GM19324 (cell line): ENCODE measurements at regions not wholly inside any gene's neighbourhood (a gene's known extent, or its start where the extent isn't known, plus 50 kb on each side); places are given as distances from the start of the nearest gene placed in this dataset.
"Not testable (repeated sequence)": the region's sequence is repeated elsewhere in the genome, so short reads cannot be mapped to it uniquely, and the experiment has no call there.

Source experiments
- ATAC-seq: cut with Tn5 transposase; IDR thresholded peaks from one replicate; pipeline ENCODE4 v1.9.1; 2021; ENCODE audit warnings: mild to moderate bottlenecking, moderate library complexity; ENCODE audit not compliant: unreplicated experiment, low FRiP score

DNA sequence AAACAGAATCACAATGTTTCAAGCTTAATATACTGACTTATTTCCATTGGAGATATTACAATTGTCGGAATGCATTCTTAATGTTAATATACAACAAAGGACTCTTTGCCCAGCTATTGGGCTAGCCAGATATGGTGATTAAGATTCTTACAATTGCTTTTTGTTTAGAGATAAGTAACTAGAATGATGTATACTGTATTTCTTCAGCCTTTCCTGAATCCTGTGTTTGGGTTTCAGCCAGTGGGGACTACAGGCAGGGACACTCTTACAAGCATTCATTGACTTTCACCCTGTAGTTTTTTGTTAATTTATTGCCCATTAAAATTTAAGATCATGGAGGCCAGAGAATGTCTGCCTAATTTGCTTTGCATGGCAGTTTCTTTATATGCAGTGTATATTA lies 254.1 kb upstream of the TMEFF2 start:
- no peak for ATAC-seq

GRCh38 chr2:192444286-192444838 lies 249.6 kb upstream of the TMEFF2 start:
- no peak for ATAC-seq

DNA sequence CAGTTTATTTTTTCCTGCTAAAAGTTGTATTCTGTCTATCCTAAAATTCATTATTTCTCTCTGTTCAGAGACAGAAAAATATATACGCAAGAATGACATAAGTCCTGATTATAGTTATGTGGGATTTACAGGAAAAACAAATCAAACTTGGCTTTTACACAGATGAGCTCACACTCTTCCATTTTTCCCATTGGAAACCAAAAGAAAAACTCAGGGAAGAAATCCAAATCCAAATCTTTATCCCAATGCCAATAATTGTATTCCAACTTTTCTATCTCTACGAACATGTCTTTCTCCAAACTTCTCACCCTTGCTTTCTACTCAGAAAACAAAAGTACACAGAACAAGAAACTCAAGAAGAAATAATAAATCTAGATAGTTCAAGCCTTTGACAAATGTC lies 249.1 kb upstream of the TMEFF2 start:
- no peak for ATAC-seq

DNA sequence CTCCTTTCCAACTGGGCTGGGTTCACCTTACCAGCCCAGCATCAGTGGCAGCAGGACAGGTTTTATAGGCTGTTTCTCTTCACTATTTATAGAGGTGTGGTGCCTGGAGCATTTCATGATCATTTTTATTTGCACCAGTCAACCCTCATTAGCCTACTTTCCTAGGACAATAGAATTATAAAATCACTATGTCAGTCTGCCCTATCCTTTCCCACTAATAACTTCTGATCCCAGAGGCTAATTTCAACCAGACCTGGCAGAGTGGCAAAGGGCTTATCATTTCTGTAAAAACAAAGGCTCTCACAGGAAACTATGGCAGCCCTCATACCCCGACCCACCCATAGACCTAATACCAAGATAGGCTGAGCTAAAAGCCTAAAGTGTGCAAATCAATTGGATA lies 243.5 kb upstream of the TMEFF2 start:
- ATAC-seq: no peak

DNA sequence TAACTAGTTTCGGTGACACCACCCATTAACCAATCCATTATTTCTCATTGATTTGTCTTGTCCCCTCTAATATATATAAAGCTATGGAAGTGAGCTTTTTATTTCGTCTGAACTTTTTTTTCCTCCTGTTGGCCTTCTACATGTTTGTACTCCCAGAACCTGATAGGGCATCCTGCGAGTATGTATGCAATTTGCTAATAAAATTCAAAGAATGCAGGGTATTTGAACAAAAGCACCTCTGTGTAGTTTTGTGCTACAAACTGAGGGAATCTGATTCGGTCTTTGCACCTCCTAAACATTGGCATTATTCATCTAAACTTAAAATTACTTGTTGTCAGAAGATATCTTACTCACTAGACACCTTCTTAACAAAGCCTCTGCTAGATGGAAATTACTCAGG lies 242.9 kb upstream of the TMEFF2 start:
- no peak for ATAC-seq

GRCh38 chr2:192424243-192424642 lies 229.5 kb upstream of the TMEFF2 start:
- ATAC-seq: no peak

DNA sequence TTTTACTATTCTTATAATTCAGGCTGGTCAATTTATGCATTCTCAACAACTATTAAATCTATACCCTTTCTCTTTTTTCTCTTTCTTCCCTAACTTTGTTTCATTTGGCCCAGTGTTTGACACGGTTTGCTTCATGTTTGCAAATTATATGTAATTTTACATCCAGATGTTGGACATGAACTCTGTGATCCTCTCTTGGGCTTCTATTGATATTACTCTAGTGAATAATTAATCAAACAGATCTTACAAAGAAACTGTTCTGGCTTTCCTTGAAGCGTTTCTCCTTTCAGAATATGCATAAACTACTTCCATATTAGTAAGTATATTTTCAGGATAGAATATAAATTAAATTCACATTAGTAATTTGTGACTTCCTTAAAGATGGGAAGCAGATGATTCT lies 225.1 kb upstream of the TMEFF2 start:
- no peak for ATAC-seq

DNA sequence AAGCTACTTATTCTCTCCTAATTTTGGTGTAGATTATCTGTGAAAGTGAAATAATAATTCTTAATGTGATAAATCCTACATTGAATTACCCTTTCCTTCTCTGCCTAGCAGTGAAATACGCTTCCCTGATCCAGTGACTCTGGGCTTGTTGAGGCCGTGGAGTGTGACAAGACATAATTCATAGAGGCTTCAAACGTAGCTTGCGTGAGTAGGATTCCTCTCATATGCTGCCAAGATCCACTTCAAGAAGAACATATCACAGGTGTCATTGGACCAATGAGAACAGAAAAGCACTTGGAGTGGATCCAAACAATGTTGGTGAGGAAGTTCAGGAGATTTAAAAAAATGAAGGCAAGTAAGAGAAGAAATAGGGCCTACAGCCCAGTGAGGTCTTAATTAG lies 221.3 kb upstream of the TMEFF2 start:
- ATAC-seq: no peak

DNA sequence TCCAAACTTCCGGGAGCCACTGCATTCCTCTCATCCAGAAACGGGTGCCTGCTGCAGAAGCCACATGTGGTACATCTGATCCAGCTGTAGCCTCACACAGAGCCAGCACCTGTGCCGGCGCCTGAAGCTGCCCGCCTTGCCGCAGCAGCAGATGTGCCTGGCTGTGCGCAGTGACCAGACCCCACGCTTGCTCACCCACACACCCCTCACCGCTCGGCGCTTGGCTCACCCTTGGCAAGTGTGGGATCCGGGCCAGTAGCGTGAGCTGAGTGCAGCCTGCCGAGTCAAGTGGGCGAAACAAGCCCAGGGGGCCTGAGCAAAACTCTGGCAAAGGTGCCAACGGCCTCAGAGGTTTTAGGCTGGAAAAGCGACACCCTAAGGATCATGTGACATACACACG lies 220.1 kb upstream of the TMEFF2 start:
- ATAC-seq: no peak

DNA sequence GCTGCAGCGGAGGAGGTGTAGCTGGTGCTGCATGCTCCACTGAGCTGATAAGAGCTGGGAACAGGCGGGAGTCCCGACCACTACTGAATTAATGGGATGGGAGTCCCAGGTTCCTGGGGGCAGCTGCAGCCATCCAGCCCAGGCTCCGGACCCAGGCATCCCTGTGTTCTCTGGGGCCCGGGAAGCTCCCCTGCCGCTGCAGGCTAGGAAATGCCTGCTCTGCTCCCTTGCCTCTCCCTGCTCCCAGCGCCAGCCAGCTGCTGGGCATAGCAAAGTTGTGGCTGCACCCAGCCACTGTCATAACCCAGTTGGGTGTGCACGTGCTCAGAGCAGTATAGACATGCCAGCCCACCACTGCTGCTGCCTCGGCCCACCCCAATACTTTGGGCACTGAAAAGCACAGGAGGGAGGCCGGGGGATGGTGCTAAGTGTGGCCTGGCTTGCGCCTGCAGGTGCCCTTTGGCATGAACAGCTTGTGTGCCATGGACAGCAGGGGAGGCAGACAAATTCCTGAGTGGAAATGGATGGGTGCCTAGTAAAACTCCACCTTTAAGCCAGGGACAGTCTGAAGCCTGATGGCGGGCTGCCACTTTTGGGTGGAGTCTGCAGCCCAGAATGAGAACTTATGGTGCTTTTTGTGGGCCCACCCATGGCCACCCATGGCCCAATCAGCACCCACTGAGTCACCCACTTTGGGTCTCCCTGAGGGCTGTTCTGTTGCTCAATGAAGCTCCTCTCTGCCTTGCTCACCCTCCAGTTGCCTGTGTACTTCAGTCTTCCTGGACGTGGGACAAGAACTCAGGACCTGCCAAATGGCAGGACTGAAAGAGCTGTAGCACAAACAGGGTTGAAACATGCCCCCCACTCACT lies 219.3 kb upstream of the TMEFF2 start:
- no peak for ATAC-seq

DNA sequence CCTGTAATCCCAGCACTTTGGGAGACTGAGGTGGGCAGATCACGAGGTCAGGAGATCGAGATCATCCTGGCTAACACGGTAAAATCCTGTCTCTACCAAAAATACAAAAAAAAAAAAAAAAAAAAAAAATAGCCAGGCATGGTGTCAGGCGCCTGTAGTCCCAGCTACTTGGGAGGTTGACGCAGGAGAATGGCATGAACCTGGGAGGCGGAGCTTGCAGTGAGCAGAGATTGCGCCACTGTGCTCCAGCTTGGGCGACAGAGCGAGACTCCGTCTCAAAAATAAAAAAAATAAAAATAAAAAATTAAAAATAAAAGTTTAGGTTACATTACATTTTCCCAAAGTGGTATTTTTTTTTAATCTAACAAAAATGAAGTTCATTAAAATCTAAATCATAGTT lies 218.1 kb upstream of the TMEFF2 start:
- ATAC-seq: not testable (repeated sequence)

- ATAC-seq: no peak
Observed at GRCh38 chr2:192412394-192412793, 217.7 kb upstream of the TMEFF2 start.

DNA sequence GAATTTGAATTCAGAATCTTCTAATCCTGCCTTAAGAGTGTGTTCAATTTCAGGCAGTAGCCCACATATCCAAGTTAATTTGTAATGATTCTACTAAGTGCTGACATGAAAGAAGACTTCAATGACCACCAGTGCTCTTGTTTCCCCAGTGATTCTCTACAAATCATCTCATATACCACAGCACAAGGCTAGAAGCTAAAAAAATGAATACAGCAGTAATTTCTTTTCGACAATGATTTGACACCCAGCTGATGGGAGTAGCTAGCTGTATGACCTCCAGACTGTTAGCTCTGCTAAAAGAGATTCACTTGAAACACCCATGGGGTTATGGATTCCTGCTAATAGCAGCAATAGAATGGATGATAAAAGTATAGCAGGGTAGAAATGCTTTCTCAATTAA lies 217.0 kb upstream of the TMEFF2 start:
- ATAC-seq: no peak

DNA sequence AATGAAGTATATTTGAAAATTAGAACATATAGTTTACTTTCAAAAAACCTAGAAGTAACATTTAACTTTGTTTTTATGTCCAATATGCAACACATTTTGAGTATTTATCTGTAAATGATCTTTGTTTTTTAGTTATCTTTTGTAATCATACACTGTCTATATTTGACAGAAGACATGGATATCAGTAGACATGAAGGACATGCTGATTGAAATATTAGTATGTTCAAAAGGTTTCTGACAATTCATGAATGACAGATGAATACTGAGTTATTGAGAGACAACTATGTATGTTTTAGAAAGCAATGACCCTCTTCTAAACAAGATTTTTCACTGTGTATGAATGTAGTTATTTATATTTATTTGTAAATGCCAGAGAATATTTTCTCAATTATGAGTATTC lies 215.6 kb upstream of the TMEFF2 start:
- no peak for ATAC-seq

GRCh38 chr2:192407692-192408091 lies 213.0 kb upstream of the TMEFF2 start:
- no peak for ATAC-seq

GRCh38 chr2:192398236-192398635 lies 203.5 kb upstream of the TMEFF2 start:
- ATAC-seq: no peak

DNA sequence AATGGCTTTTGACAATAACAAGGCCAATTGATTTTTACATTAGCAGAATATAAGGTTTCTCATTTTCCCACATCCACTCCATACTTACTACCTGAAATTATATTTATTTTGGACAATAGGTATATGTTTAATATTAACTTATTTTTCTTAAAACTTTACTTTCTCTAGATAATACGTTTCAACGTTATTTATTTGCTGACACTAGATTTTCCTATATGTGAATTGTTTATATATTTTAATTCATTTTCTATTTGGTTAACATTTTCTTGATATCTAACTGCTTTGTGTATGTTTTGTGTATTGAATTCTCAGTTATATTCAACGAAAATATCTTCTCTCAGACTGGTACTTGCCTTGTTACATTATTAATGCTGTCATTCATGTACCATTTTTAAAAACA lies 199.9 kb upstream of the TMEFF2 start:
- ATAC-seq: no peak

- no peak for ATAC-seq
Observed at GRCh38 chr2:192391041-192391440, 196.3 kb upstream of the TMEFF2 start.

DNA sequence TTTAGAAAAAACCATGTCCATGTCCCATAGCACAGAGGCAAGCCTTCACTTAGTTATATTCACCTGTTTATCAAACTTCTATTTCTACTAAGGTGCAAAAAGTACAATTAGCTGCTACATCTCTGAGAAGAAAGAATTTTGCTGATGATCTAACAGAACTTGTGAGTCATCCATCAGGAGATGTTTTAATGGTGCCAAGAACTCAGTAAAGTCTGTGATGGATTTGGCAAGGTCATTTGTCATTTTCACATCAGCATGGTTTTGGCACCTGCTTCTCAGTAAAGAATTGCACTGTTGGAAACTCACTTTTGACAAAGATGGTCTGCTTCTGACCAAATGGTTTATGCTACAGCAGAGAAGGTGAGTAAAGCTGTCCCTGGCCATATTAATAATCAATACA lies 195.7 kb upstream of the TMEFF2 start:
- no peak for ATAC-seq

GRCh38 chr2:192384191-192384590 lies 189.5 kb upstream of the TMEFF2 start:
- not testable (repeated sequence) for ATAC-seq

DNA sequence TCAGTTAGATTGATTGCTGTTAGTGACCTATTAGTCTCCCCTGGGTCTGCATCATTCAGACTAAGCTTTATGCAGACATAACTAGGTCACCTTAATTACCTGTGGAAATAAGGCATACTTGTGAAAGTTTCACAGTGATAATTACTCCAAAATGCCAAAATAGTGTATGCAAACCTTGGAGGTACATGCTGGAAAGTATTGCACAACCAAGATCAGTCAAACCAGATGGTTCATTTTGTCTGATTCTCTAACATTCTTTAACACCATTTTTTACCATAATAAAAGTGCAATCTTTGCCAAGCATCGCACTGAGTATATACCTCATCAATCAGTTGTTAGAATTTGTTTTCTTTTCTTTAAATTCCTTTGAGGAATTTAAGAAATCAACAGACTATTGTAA lies 186.3 kb upstream of the TMEFF2 start:
- no peak for ATAC-seq

- no peak for ATAC-seq
Observed at GRCh38 chr2:192379736-192380135, 185.0 kb upstream of the TMEFF2 start.
